HG03039 (cell line): ENCODE measurements at regions not wholly inside any gene's neighbourhood (a gene's known extent, or its start where the extent isn't known, plus 50 kb on each side); places are given as distances from the start of the nearest gene placed in this dataset.
"Not testable (repeated sequence)": the region's sequence is repeated elsewhere in the genome, so short reads cannot be mapped to it uniquely, and the experiment has no call there.

Experiments
- ATAC-seq: cut with Tn5 transposase; IDR thresholded peaks from one replicate; pipeline ENCODE4 v1.9.1; 2021; ENCODE audit warnings: mild to moderate bottlenecking, moderate library complexity; ENCODE audit not compliant: unreplicated experiment

GRCh38 chr14:88983755-88984154, 159.3 kb downstream of the TTC8 start:
- no peak for ATAC-seq

- no peak for ATAC-seq
Measured at GRCh38 chr14:88985654-88986053, 161.2 kb downstream of the TTC8 start.

- no peak for ATAC-seq
Measured at GRCh38 chr14:88986146-88986841, 161.8 kb downstream of the TTC8 start.

DNA sequence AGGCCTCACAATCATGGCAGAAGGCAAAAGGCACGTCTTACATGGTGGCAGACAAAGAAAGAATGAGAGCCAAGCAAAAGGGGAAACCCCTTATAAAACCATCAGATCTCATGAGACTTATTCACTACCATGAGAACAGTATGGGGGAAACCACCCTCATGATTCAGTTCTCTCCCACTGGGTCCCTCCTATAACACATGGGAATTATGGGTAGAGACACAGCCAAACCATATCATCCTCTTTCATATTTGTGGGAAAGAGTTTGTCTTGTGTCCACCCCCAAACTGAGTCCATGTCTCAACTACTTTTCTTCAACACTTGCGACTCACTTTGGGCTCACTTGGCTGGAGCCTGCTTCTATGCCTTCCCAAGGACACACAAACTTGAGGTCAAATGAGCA, 162.5 kb downstream of the TTC8 start:
- ATAC-seq, result not testable (repeated sequence)

- ATAC-seq, result no peak
Measured at GRCh38 chr14:88987516-88987915, 163.1 kb downstream of the TTC8 start.

GRCh38 chr14:88989911-88990310, 165.5 kb downstream of the TTC8 start:
- no peak for ATAC-seq

GRCh38 chr14:88990856-88991255, 166.4 kb downstream of the TTC8 start:
- no peak for ATAC-seq

- no peak for ATAC-seq
Measured at GRCh38 chr14:88992011-88992410, 167.6 kb downstream of the TTC8 start.

DNA sequence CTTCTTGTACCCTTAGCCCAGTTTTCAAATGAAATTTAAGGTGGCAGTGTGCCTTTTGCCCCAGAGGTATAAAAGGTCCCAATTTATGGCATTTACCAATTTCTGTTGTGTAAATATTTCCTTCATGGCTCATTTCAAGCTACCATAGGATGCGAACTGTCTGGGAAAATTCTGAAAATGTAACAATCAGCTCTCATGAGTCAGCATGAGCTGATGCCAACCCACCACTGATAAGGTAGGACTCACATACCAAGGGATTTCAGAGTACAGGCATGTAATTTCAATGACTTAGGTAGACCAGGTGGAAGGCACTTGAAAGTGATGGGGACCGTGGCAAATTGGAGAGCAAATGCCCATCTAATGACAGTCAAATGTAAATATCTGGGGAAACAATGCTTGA, 169.5 kb downstream of the TTC8 start:
- ATAC-seq, result no peak

DNA sequence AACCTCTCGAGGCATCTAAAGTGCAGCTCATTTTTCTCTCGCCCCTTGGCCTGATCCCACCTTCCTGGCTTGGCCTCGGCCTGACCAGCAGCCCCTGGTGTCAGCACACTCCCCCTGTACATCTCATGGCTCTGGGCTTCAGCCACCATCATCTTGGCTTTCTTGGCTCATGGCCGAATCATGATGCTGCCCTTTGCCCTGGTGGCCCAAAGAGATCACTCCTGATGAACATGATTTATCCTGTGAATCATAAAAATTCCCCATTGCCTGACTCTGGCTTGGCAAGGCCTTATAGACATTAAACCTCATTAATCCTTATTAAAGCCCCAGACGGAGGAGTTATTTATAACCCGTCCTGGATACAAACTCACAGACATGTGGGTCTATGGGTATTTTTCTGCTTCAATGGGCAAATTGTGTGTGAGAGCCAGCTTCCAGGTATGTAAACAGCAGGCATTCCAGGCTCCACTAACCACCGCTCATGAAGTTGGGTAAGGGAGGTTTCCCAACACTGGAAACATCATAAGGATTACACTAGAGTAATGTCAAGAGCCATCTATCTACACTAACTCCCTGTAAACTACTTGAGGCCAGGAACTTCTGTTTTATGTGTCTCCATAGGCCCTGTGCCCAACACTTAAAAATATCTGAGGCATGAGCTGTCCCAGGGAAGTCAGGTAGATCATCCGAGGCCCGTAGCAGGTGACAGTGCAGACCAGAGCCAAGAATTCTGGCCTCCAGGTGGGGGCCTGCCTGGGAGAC, 171.2 kb downstream of the TTC8 start:
- ATAC-seq, result no peak

DNA sequence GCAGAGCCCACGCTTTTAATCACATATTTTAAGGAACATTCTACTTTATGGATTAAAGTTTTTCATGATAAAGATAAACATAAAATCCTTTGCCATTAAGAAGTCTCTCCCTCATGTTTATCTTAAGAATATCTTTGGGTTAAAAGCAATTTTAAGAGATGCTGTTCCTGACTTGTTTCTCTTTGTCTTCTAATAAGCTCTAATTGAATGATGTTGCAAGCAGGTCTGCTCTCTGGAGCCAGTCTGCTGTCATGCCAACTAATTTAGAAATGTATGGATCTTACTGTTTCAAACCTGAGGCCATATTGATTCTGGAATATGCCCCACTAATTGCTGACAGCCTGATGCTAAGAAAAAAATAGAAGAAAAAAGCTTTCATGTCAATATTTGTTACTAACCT, 173.6 kb downstream of the TTC8 start:
- no peak for ATAC-seq

DNA sequence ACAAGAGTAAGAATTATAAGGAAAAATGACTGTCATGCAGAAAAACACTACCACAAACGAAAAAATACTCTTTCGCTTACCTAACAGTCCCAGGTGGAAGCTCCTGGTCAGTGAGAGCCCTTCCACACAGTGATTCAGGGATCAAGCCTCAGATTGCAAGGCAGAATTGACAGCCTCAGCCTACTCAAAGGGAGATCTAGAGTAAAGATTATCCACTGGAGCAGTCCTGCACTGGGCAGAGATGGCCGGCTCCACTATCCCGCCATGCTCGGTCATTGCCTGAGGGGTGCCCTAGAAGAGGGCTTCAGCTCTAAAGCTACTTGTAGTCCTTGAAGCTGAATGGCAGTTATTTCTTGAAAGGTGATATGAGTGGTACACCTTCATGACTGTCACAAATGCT, 174.7 kb downstream of the TTC8 start:
- ATAC-seq, result no peak

DNA sequence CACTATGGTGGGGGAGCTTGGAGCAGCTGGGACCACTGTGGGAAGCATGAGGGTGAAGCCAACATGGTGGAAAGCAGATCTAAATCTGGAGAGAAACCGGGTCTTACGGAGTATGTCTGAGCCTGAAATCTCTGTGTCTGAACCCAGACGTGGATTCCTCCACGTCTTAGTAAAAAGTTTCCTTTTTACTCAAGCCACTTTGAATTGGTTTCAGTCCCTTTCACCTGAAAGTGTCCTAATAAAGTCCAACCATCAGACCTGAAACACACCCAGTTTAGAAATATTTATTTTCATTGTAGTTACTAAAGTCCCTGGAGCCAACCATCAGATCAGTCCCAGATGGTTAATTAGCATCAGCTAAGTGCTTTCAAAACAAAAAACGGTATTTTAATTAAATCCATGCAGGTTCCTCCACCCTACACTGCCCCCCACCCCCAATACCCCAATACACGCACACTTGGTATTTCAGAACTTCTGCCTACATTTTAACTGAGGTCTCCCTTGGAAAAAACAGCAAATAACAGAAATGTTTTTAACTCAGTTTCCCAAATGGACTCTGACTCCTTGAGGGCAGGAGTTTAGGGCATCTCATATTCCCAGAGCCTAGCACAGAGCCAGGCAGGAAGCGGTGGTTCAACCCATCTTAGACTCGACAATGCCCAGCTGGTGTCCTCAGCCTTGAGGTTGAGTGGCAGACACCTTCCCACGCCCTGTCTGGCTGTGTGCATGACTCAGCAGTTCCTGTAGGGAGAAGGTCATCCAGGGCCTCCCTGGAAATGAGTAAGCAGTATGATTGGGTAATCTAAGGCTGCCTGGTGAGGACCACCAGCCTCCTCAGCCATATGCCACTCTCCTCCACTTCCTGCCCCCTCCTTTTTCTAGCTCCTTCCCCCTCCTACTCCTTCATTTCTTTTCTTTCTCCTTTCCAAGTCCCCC, 175.8 kb downstream of the TTC8 start:
- no peak for ATAC-seq

DNA sequence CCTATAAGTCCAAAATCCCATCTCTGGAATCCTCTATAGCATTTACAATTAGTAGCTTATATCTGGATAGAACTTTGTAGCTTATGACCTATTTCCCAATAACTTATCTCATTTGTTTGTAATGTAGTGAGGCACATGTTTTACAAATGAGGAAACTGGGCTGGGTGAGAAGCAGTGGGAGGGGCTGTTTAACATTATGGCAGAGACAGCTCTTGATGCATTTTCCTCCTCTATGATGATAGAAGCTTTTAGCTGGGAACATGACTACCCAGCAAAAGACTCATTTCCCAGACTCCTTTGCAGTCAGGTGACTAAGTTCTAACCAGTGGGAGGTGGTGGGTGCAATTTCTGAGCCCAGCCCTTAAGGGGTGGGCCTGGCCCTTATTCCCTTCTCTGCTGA, 179.7 kb downstream of the TTC8 start:
- no peak for ATAC-seq

GRCh38 chr14:89007906-89008305, 183.5 kb downstream of the TTC8 start:
- no peak for ATAC-seq

- no peak for ATAC-seq
Measured at GRCh38 chr14:89011355-89012281, 187.2 kb downstream of the TTC8 start.

DNA sequence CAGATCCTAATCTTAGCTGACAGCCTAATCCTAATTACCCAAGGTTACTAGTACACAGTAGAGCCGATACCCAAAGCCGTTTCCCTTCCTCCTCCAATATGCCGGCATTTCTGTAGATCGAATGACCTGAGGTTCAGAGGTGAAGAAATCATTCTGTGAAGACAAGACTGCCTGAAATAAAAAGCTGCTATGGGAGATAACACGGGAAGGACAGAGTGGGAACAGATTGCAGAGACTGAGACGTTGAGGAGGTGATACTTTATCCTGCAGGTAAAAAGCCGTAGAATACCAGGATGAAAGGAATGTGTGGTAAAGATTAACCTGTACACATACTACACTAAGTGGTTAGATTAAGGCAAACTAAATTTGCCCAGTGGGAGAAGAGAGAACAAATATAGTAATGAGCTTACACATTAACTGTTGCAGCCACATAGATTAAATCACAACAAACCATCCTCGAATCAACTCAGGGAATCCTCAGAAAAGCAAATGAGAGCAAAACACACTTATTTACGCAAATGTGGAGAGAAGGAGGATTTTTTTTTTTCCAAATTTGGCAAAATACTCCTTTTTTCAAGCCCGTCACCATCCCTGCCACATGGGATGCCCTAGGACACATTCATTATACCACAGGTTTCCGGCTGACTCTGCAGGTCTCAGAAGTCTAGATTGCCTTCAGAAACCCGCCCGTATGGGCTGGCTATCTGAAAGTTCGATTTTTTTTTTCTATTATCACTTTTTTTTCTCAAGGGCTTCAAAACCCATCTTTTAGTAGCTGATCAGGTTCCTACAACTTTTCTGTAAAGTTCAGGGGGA, 188.0 kb downstream of the TTC8 start:
- ATAC-seq, result no peak

- ATAC-seq, result no peak
Measured at GRCh38 chr14:89013098-89013504, 188.7 kb downstream of the TTC8 start.

DNA sequence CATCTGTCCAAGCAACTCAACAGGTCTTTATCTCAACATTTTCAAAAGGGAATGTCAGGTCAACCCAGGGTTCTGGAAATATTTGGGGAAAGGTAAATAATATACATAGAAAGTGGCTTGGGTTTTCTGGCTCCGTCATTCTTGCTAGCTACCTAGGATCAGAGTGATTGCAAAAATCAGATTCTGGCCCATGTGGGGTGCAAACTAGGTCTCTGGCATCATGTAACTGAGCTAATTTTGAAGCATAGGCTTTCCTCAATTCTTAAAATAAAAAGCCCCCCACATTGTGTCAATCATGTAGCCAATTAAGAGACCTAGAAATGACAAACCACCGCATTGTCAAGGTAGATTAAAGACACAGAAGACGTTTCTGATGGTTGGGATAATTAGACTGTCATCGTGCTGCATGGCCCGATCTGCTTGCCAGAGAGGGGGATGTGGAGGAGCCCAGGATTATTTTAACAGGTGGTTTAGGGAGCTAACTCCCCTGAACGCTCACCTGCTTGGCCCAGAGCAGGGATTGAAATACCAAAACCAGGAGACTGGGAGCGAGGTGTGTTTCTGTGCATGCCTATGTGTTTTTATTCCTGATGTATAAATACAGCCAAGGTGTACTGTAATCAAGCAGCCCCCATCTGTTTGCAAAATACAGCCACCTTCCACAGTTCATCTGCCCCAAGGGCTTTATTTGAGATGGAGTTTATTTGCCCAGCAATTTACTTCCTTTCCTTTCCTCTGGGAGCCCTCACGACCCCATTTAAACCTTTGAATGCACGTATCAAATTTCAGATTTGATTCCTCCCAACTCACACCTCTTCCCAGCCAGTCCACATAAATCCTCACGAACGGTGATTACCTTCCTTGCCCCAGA, 189.5 kb downstream of the TTC8 start:
- ATAC-seq, result no peak
